HuH-7 (cell line): ENCODE measurements at regions not wholly inside any gene's neighbourhood (a gene's known extent, or its start where the extent isn't known, plus 50 kb on each side); places are given as distances from the start of the nearest gene placed in this dataset.

Experiments
- DNase-seq: peaks from one replicate; pipeline ENCODE4 v3.0.0; 2011; ENCODE audit warnings: low spot score

DNA sequence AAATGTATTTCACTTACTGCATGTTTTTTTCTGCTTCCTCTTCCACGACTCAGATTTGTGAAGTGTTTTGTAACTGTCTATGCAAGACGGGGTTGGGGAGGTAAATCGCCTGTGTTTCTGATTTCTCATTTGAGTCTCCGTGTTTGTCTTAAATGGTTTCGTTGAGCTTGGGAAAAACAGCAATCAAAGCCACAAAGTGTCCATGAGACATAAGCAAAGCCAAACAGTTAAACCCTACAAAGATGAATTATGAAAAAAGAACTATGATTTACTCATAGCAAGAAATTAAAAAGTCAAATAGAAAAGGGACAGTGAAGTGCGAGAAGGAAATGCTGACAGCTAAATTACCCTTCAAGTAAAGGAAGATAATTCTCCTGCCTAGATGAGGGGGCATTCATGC lies 164.3 kb upstream of the TMPO start:
- no peak for DNase-seq

DNA sequence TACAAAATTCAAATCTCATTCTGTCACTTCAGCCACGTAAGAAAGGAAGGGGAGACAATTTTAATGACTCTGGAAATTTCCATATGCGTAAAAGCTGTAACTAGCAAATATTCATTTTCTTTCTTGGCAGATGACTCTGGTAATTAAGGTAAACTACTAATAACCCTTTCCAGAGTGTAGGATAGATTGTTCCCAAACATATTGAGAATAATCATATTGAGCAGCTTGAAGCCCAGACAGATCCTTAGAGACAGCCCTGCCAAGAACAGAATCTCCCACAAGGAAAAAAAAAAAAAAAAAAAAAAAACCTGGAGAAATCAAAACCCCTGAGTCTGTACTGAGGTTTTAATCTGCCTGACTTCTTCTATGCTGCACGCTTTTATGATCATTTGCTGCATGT lies 163.6 kb upstream of the TMPO start:
- DNase-seq: no peak

GRCh38 chr12:98352218-98352811 lies 163.1 kb upstream of the TMPO start:
- DNase-seq: no peak

- no peak for DNase-seq
Measured at GRCh38 chr12:98352835-98353234, 162.6 kb upstream of the TMPO start.

GRCh38 chr12:98354520-98355035 lies 160.8 kb upstream of the TMPO start:
- DNase-seq: no peak

DNA sequence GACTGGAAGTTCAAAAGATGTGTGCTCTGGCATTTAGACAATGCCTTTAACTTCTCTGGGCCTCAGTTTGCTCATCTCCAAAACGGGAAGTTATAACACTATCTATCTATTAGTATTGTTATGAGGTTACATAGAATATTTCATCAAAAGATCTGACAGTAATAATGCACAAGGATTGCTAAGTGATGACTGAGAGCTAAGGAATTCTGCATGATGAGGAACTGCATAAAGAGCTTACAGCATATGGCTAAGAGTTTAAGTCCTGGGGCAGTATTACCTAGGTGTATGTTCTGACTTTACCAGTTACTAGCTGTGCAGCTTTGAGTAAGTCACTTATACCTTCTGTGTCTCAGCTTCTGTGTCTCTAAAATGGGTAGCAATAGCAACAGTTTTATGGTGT lies 160.1 kb upstream of the TMPO start:
- no peak for DNase-seq

- no peak for DNase-seq
Measured at GRCh38 chr12:98355933-98356332, 159.5 kb upstream of the TMPO start.

- no peak for DNase-seq
Measured at GRCh38 chr12:98358144-98358543, 157.2 kb upstream of the TMPO start.

- DNase-seq: no peak
Measured at GRCh38 chr12:98359856-98360255, 155.5 kb upstream of the TMPO start.

DNA sequence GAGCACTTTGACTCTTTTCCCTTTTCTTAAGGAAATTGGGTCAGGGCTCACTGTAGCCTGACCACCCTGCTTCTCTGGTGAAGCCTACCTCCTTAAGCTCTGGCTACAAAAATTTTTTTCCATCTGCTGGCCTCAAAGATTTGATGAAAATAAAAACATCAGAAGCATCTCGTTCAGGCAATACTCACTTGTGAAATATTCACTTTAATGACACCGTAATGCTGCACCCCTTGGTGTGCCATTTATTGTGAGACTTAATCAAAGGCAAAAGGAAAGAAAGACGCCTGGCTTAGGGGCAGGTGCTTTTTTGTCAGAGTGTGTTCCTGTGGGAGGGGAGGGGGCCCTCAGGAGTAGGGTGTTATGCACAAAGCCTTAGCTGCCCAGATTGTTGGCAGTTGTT lies 155.0 kb upstream of the TMPO start:
- DNase-seq: no peak

GRCh38 chr12:98369581-98369980 lies 145.8 kb upstream of the TMPO start:
- DNase-seq: no peak

- no peak for DNase-seq
Measured at GRCh38 chr12:98370976-98371375, 144.4 kb upstream of the TMPO start.

- DNase-seq: no peak
Measured at GRCh38 chr12:98371419-98371818, 144.0 kb upstream of the TMPO start.

GRCh38 chr12:98372340-98373024 lies 142.9 kb upstream of the TMPO start:
- DNase-seq: no peak

- DNase-seq: peak; percentile 22
Measured at GRCh38 chr12:98373025-98373554, 142.3 kb upstream of the TMPO start.

DNA sequence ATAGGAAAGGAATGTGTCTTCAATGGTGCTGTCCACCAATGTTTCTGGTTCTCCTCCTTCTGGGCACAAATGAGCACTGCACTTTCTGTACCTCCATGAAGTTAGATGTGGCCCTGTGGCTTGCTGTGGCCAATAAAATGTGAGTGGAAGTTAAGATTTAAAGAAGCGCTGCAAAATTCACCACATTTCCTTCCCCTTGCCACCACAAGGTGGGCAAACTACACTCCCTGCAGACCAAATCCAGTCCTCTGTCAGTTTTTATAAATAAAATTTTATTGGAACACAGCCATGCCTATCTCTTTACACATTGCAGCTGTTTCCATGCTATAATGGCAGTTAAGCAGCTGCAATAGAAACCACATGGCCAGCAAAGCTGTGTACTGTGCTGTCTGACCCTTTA lies 141.4 kb upstream of the TMPO start:
- DNase-seq: no peak

DNA sequence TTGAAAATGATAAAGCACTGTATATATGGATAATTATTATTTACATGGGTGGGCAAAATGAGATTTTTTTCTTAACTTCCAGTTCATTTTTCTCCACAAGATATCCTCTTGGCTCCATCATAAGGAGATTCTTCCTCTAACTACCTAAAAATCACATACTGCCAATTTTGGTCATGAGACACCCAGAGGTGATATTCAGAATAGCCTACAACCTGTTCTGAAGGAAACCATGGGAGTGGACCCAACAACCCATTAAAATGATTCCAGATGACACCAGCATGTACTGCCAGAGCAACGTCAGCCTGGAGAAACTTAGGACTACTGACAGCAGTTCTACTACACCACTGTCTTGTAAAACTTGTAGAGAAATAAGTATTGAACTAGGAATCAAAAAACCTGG lies 136.3 kb upstream of the TMPO start:
- no peak for DNase-seq

- DNase-seq: no peak
Measured at GRCh38 chr12:98385641-98386040, 129.7 kb upstream of the TMPO start.

DNA sequence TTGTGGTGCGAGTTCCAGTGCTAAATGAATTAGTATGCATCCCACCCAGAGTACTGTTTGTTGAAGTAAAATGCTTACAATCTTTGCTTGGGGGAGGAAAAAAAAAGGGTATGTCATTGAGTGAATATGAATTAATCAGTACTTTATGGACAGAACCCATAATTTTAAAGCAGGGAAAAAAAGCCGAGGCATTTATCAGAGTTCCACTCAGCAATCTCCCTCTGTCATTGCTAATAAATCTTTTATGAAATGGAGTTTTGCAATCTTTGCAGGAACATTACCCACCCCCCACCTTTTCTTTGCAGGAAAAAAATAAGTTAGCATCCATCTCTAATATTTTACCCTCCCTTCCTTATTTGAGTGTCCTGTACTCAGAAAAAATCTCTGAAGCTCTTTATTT lies 127.9 kb upstream of the TMPO start:
- no peak for DNase-seq

DNA sequence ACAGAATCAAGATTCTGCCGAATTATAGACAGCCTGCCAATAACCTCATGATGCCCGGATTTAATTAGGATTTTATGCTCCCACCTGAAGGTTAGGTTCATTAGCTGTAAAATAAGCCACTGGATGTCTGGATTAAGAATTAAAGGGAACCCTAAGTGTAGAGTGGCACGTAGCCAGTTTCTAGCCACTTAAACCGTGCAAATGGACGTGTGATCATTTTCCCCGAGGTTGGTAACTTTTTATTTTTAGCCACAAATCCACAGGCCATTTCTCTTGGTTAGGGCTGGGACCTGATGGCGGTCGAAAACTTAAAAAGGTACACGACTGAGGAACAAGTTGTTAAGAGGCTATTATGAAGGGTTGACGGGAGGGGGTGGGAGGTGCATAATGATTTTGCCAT lies 127.3 kb upstream of the TMPO start:
- DNase-seq: no peak

GRCh38 chr12:98389593-98389992 lies 125.8 kb upstream of the TMPO start:
- no peak for DNase-seq

DNA sequence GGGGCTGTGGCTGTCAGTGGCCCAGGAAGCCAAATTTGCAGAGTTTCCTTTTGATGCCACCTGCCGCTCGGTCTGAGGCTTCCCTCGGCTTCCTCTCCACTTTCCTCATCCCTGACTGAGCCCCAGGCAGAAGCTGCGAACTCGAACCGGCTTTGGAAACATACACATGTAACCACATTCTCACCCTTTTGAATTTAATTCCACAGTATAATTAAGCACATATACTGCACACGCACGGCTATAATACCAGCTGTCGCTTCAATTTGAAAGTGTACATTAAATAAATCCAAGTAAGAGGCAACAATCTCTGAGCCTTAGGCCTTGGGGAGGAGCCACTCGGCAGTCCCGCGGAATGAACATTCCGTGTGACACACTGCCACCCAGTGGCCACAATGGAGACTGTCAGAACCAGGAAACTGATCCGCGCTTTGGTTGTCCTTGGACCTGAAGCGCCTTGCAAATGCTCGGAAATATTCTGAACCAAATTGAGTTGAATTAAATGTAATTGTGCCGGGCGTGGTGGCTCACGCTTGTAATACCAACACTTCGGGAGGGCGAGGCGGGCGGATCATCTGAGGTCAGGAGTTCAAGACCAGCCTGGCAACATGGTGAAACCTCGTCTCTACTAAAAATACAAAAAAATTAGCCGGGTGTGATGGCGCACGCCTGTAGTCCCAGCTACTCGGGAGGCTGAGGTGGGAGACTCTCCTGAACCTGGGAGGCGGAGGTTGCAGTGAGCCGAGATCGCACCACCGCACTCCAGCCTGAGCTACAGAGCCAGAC lies 117.9 kb upstream of the TMPO start:
- peak; percentile 59 for DNase-seq

- DNase-seq: no peak
Measured at GRCh38 chr12:98399532-98399931, 115.9 kb upstream of the TMPO start.
